NCI-H2029 (cell line): ENCODE measurements at regions not wholly inside any gene's neighbourhood (a gene's known extent, or its start where the extent isn't known, plus 50 kb on each side); places are given as distances from the start of the nearest gene placed in this dataset.
"Not testable (repeated sequence)": the region's sequence is repeated elsewhere in the genome, so short reads cannot be mapped to it uniquely, and the experiment has no call there.

Source experiments
- DNase-seq: peaks from one replicate; lab custom pipeline; 2025; lab: John Stamatoyannopoulos, UW

GRCh38 chr2:16203691-16204090 is 263.3 kb downstream of the MYCN start:
- no peak for DNase-seq

GRCh38 chr2:16203069-16203468 is 262.7 kb downstream of the MYCN start:
- no peak for DNase-seq

- DNase-seq = no peak
Observed at GRCh38 chr2:16202266-16203020, 262.1 kb downstream of the MYCN start.

- no peak for DNase-seq
Observed at GRCh38 chr2:16201848-16202247, 261.5 kb downstream of the MYCN start.

GRCh38 chr2:16200554-16201193 is 260.3 kb downstream of the MYCN start:
- no peak for DNase-seq

GRCh38 chr2:16199882-16200553 is 259.7 kb downstream of the MYCN start:
- no peak for DNase-seq

- DNase-seq = not testable (repeated sequence)
Observed at GRCh38 chr2:16199241-16199640, 258.9 kb downstream of the MYCN start.

GRCh38 chr2:16198166-16198912 is 258.0 kb downstream of the MYCN start:
- DNase-seq = no peak

GRCh38 chr2:16197504-16198147 is 257.3 kb downstream of the MYCN start:
- DNase-seq = no peak

GRCh38 chr2:16196687-16197503 is 256.5 kb downstream of the MYCN start:
- no peak for DNase-seq

- DNase-seq = no peak
Observed at GRCh38 chr2:16195681-16196070, 255.3 kb downstream of the MYCN start.

GRCh38 chr2:16194931-16195680 is 254.8 kb downstream of the MYCN start:
- DNase-seq = no peak

GRCh38 chr2:16194530-16194929 is 254.2 kb downstream of the MYCN start:
- no peak for DNase-seq

GRCh38 chr2:16194096-16194390 is 253.7 kb downstream of the MYCN start:
- DNase-seq = no peak

- DNase-seq = no peak
Observed at GRCh38 chr2:16192416-16193216, 252.3 kb downstream of the MYCN start.

GRCh38 chr2:16191431-16192200 is 251.3 kb downstream of the MYCN start:
- no peak for DNase-seq

- DNase-seq = no peak
Observed at GRCh38 chr2:16190446-16191270, 250.3 kb downstream of the MYCN start.

GRCh38 chr2:16189836-16190160 is 249.4 kb downstream of the MYCN start:
- no peak for DNase-seq
